NCI-H748 treated with DMSO at 0.1 percent for 48 hours (cell line): ENCODE measurements at regions not wholly inside any gene's neighbourhood (a gene's known extent, or its start where the extent isn't known, plus 50 kb on each side); places are given as distances from the start of the nearest gene placed in this dataset.
"Not testable (repeated sequence)": the region's sequence is repeated elsewhere in the genome, so short reads cannot be mapped to it uniquely, and the experiment has no call there.

Experiments used
- DNase-seq: peaks from one replicate; lab custom pipeline; 2025; lab: John Stamatoyannopoulos, UW

DNA sequence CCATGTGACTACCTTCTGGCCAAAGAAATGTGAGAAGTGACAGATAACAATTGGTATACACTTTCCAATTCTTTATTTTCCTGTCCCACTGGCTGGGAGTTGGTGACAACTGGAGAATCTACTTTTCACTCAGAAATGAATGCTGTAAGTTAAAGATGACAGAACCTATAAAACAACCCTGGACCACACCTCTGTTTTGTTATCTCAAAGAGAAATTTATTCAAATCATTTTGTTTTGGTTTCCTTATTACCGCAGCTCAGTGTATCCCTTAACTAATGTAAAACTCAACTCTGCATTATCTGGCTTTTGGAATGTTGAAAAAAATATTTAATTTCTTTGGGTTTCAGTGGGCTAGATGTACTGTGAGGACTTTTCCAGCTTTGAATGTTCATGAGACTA, 469.8 kb downstream of the PCDH7 start:
- DNase-seq: no peak

DNA sequence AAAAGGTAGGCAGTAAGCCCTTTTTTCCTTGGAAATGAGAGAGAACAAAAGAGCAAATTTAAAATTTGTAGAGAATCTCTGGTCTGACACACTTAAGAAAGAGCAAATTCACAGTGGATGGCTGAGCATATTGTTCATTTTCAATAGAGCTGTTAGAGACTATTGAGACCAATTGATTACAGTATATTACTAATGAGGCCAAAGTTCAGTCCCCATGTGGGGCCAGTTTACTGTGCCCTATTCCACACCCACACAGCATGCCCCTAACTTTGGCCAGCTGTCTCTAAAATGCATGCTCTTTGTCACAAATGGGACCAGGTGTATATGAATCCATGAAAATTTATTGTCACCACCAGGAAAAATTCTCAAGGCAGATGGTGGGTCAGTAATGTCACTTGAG, 470.5 kb downstream of the PCDH7 start:
- DNase-seq: peak; percentile 6

DNA sequence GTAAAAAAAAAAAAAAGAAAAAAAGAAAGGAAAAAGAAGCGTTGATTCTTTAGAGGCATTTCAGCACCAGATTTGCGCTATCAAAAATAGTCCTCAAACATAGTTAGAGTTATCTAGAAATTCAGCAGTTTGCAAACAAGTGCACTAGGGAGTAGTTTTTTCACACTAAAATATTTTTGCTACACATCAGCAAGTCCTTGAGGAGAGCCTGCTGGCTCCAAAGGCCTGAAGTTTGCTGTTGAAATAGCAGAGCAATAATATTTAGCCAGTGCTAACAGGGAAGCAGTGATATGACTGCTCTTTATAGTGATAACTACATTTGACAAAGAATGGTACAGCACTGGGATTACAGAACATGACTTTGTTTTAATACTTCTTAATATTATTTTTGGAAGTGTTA, 472.2 kb downstream of the PCDH7 start:
- DNase-seq: no peak

DNA sequence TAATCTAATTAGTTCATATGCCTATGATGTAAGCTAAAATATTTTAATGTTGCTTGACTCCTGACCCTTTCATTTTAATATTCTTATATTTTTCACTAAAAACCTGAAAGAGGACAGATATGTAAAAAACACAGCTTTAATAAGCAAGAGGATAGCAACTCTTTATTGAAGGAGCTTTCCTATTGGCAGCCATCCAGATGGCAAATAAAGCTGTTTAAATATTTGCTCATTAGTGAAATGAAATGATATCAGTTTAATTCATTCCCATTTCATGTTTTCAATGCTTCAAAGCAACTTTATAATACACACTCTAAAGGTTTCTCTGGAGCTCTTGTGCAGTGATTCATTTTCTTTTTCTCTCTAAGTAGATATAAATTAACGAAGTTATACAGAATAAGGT, 473.4 kb downstream of the PCDH7 start:
- DNase-seq: peak; percentile 79

DNA sequence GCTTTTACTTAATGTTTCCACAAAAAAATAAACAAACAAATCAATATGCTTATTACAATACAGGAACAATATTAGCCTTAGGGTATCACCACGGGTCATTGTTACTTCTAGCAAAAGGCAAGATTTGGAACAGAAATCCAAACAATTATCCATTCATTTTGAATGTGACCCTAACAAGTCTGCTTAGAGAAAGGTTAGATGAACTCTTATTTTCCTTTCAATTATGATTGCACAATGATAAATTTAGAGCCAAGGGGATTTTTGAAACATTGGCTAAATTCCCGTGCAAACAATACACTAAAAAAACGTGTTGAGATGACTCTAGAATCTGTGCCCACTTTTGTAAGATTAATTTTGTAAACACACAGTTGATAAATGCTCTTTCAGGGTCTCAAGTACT, 474.7 kb downstream of the PCDH7 start:
- DNase-seq: peak; percentile 89

DNA sequence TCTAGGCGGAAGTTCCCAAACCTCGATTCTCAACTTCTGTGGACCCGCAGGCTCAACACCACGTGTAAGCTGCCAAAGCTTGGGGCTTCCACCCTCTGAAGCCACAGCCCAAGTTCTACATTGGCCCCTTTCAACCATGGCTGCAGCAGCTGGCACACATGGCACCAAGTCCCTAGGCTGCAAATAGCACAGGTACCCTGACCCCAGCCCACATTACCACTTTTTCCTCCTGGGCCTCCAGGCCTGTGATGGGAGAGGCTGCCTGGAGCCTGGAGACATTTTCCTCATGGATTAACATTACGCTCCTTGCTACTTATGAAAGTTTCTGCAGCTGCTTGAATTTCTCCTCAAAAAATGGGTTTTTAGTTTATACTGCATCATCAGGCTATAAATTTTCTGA, 479.5 kb downstream of the PCDH7 start:
- DNase-seq: no peak

DNA sequence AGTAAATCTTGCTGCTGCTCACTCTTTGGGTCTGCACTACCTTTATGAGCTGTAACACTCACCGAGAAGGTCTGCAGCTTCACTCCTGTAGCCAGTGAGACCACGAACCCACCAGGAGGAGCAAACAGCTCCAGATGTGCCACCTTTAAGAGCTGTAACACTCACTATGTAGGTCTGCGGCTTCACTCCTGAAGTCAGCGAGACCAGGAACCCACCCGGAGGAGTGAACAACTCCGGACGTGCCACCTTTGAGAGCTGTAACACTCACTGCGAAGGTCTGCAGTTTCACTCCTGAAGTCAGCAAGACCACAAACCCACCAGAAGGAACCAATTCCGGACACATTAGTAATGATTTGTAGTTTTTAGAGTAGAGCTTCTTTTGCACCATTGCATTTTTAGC, 481.9 kb downstream of the PCDH7 start:
- not testable (repeated sequence) for DNase-seq

DNA sequence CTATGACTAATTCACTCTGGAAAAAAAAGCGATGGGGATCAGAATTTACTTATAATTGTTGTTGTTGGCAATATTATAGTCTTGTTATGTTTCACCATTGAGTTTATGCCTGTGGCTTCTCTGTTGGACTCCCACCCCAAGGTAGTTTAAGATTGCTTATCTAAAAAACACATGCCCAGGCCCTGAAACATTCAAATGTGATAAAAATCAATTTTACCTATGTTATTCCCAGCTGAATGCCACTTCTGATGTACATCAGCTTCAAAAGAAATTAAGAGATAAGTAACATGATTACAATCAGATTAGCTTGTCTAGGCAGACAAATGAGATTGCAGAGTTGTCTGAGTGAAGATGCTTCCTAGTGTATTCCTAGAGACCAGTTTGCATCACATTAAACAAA, 484.7 kb downstream of the PCDH7 start:
- no peak for DNase-seq

DNA sequence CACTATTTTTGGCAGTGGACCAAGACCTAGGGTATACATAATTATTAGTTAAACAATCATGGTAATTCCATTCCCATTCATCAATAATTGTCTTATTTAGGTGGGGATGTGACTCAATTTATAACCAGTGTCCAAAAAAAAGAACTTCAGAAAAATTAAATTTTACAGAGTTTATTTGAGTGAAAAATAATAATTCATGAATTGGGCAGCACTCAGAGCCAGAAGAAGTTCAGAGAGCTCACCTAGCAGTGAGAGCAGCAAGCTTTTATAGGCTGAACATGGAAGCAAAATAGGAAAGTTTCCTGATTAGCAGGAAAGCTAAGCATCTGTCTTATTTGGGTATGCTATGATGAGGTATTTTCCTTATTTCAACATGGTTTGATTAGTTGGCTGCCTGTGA, 500.8 kb downstream of the PCDH7 start:
- no peak for DNase-seq

DNA sequence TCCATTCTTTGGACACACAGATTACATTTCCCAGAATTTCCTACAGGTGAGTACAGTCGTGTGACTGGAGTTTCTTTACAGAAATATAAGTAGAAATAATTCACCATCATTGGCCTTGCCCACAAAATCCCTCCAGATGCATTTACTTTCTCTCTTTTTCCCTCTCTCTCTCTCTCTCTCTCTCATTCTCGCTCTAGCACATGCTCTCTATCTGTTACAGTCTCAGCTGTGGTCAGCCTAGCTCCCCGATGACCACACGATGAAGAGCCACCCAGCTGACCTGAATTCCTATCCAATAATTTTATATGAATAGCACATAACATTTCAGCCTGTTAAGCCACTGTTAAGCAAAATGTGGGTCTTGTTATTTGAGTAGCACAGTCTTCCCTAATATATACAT, 507.9 kb downstream of the PCDH7 start:
- DNase-seq: no peak

DNA sequence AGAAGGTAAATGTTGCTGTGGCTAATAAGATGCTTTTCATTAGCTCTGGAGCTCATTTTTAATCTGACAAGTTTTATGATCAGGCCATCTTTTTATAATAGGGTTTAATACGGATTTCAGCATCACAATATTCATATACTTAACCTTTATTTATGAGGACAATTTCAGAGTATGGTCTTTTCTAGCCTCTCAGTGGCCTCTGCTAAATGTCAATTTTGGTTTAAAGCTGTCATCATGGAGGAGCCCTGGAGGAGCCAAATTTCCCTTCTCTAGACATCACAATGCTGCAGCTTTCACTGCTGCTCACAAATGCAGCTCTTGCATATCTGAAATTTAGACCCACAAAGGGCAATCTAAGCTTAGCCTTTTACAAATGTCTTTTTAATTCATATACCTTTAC, 510.4 kb downstream of the PCDH7 start:
- DNase-seq: no peak

DNA sequence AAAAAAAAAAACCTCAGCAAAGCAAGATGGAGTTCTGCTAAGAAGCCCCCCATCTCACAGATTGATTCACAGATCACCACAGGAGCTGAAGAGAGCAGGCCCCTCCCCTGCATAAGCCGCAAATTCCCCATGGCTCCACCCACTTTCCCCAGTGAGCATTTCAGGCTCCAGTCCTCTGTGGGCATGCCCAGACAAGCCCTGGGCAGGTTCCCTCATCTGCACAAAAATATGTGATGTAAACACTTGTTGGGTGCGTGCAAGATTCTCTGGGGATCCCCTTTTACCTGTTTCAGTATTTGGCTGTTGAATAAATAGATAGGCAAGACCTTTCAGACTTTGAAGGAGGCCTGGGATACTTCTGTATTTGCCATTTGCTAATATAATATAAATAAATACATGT, 514.3 kb downstream of the PCDH7 start:
- DNase-seq: no peak

DNA sequence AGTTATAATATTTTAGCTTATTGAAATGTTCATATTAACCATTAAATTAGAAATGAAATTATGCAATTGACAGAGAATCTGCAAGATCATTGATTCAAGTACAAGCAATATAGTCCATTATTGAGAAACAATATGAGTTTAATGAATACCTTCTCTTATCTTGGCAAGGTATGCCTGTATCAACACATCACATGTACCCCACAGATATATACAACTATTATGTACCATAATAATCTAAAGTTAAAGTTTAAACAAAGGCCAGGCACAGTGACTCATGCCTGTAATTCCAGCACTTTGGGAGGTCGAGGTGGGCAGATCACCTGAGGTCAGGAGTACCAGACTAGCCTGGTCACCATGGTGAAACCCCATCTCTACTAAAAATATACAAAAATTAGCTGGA, 514.7 kb downstream of the PCDH7 start:
- no peak for DNase-seq

DNA sequence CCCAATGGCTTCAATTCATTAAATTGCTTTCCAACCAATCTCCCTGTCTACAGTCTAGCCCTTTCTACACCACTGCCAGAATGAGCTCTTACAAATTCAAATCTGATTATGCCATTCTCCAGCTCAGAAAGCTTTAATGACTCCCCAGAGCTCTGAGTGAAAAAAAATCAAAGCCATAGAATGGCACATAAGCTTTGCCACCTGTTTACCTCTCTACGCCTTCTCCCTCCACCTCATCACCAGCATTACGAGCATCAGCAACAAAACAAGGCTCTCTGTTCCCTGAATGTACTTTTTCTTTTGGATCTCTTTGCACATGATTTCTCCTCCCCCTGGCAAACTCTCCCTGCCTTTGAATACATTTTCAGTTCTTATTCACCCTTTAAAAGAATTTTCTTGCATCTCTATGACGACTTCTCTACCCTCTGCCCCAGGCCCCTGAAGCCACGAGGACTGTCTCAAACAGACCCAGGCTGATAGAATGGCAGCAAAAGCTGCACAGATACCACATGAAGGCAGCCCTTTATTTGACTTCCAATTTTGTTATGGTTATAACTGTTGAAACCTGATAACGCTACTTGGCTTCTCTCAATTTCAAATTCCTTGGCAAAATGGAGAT, 516.0 kb downstream of the PCDH7 start:
- DNase-seq: no peak

DNA sequence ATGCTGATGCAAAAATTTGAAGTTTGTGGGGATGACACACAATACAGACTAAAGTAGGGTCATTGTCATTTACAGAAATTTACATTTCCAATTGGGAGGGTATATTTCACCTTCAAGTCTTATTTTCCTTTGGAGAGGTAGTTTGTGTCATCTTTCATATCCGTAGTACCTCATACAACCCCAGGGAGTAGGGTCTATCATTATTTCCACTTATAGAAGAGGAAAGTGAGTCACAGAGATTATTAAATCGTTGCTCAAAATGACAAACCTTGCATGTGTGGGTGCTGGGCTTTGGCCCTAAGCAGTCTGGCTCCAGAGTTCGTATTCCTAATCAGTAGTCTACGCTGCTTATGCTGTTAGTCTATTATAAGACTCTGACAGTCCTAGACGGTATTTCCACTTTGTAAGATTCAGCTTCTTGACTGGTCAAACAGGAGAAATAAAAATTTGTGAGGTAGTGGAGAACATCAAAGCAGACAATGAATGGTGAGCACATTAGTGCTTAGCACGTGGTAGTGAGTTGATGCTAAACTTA, 516.5 kb downstream of the PCDH7 start:
- DNase-seq: no peak

DNA sequence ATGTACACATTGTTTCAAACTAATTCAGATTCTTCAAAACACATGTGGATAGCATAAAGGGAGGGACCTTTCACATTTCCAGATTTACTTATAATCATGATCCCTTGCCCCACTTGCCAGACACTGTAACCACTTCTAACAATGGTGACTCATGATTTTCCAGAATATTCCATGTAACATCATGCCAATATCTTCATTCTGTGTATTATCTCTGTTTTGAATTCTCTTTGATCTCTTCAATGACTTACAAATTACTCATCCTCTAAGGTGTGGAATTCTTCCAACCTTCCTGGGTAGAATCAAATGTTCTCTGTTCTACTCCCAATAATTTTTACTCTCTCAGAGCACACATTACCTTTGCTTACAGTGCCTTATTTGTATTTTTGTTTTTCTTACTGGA, 517.1 kb downstream of the PCDH7 start:
- no peak for DNase-seq

DNA sequence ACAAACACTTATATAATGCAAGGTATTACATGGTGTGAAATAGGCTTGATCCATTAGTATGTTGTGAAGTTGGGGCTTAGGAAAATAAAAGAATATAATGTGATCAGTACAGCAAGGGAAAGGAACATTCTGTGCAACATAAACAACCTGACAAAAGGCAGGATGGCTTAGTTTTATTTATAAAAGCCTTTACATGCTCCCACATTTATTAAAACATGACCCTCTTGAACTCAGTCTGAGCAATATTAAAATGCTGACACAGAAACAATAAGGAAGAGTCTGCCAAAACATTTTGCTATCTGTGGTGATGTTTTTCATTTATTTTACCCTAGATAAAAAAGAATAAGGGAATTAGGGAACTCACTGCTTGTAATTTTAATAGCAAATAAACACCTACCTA, 519.7 kb downstream of the PCDH7 start:
- DNase-seq: no peak

DNA sequence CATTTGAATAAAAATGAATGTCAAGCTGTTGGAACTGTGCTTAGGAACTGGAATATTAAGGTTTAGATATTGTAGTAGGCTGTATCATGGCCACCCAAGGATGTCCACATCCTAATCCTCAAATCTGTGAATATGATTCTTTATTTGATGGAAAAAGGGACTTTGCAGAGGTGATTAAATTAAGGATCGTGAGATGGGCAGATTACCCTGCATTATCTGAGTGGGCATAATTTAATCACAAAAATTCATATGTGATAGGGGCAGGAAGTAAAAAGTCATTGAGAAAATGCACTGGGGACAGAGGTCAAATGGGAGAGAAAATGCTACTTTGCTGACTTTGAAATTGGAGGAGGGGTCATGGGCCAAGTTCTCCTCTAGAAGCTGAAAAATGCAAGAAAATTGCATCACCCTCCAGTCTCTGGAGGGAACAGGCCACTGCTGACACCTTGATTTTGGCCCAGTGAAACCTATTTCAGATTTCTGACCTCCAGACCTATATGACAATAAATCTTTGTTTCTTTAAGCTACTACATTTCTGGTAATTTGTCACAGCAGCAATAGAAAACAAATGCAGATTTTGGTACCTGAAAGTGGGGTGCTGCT, 521.4 kb downstream of the PCDH7 start:
- no peak for DNase-seq

DNA sequence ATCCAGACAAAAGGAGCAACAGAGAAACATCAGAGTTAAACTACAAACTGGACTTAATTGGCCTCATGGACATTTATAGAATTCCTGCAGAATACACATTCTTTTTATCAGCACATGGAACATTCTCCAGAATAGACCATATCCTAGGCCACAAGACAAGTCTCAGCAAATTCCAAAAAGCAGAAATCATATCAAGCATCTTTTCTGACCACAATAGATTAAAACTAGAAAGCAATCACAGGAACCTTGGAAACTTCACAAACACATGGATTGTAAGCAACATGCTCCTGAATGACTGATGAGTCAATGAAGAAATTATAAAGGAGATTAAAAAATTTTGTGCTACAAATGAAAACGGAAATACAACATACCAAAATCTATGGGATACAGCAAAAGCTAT, 526.7 kb downstream of the PCDH7 start:
- no peak for DNase-seq

DNA sequence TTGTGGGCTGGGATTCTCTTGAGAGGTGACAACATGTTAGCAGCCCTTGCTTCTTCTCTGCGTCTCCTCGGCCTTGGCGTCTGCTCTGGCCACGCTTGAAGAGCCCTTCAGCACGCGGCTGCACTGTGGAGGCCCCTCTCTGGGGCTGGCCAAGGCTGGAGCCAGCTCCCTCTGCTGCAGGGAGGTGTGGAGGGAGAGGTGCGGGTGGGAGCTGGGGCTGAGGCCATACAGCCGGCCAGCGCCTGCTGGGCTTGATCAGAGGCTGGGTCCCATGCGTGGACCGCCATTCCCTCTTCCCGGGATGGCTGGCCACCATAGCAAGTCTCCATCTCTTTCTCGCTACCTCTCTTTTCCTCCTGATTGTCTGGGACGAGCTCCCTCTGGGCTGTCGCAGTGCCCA, 539.0 kb downstream of the PCDH7 start:
- DNase-seq: no peak

DNA sequence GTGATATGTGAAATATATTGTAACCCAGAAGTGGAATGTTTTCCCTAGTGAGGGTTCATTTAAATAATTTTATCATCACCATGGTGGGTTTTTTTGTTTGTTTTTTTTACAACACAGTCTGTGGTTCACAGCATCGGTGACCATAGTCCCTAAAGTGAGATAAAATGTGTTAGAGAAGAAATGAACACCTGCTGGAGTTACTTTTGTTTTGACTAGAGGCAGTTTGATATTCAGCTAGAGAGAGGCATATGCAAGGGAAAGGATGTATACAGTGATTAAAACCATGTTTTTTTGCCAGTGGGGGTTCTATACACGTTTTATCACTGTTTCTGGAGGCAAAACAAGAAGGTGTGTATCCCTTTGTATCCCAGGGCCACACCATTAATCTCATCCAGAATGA, 541.5 kb downstream of the PCDH7 start:
- DNase-seq: peak; percentile 32

DNA sequence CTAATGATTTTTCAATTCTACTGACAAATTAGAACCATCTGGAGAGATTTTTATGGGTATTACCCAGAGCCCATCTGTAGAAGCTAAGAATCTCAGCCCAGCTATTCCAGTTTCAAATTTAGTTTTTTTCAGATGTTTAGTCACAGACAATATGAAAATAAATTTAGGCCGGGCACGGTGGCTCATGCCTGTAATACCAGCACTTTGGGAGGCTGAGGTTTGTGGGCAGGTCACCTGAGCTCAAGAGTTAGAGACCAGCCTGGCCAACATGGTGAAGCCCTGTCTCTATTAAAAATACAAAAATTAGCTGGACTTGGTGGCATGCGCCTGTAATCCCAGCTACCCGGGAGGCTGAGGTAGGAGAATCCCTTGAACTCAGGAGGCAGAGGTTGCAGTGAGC, 545.9 kb downstream of the PCDH7 start:
- not testable (repeated sequence) for DNase-seq

DNA sequence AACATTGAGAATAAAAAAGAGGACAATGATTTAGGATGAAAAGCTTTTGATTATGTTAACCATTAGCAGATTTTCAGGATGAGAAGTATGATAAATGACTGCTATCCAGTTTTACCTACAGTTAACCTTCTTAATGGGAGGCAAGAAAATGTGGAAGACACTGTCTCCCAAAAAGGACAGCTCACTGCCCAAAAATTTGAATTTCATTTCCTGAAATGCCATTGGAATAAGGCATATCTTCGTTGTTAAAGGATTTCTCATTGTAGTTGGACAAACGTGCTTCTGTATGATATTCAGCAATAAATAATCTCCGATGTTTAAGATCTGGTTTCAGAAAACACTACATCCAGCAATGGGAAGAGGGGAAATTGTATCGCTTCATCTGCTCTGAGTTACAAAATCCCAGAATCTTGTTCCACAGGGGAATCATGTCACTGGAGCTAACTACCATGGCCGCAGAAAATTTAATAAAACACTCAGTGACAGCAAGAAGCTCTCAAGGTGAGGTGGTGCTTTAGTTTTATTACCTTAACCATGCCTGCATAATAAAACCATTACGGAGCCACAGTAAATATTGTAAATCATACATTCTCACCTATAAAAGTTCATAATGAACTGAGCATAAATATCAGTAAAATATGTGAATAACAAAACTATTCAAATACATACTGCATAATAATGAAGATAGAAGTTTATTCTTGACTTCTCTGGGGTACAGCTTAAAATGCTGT, 552.3 kb downstream of the PCDH7 start:
- DNase-seq: no peak
